Stomach (tissue), 8 donors: ENCODE measurements at regions not wholly inside any gene's neighbourhood (a gene's known extent, or its start where the extent isn't known, plus 50 kb on each side); places are given as distances from the start of the nearest gene placed in this dataset.

Experiments
- DNase-seq, 2 donors: peaks; one replicate each; pipeline versions ENCODE4 v3.0.0 to v3.0.0-alpha.2; 2013 to 2019
- H3K27ac ChIP-seq, 5 donors: fragments of 200-600 bp in 4 of 5; sonication (generic) in 4 of 5; one replicate each; pipeline ENCODE4 v1.5.1; 2013 to 2019; ENCODE audit warnings: mild to moderate bottlenecking in 1 of 5, moderate library complexity in 1 of 5
- H3K27me3 ChIP-seq, 3 donors: fragments of 200-600 bp; sonication (generic); one replicate each; pipeline ENCODE4 v1.5.1; 2017 to 2019; ENCODE audit warnings: mixed run types in 1 of 3
- H3K36me3 ChIP-seq, 4 donors: fragments of 200-600 bp; sonication (generic); 1 replicate in 3 of 4; 2 replicates in 1 of 4; pipeline ENCODE4 v1.5.1; 2016 to 2019
- H3K4me1 ChIP-seq, 4 donors: fragments of 200-600 bp; sonication (generic); one replicate each; pipeline ENCODE4 v1.5.1; 2016 to 2019
- H3K4me3 ChIP-seq, 4 donors: fragments of 200-600 bp; sonication (generic) in 3 of 4; one replicate each; pipeline ENCODE4 v1.5.1; 2016 to 2019; ENCODE audit warnings: mild to moderate bottlenecking in 1 of 4
- H3K9me3 ChIP-seq, 4 donors: fragments of 200-600 bp; sonication (generic); one replicate each; pipeline ENCODE4 v1.5.1; 2016 to 2019
- EP300 ChIP-seq: sonication (generic); formaldehyde crosslinking; IDR thresholded peaks from one replicate; pipeline ENCODE4 v1.6.1; 2017; ENCODE audit warnings: antibody characterized with exemption
- POLR2A ChIP-seq, 4 donors: fragments of 450-650 bp; IDR thresholded peaks; one replicate each; pipeline ENCODE4 v1.6.1; 2016; ENCODE audit warnings: antibody characterized with exemption in 4 of 4, control low read depth in 2 of 4, mild to moderate bottlenecking in 1 of 4, moderate library complexity in 1 of 4
- POLR2AphosphoS5 ChIP-seq, 3 donors: sonication (generic); formaldehyde crosslinking; IDR thresholded peaks; one replicate each; pipeline ENCODE4 v1.6.1; 2016; ENCODE audit warnings: antibody characterized with exemption in 3 of 3
- WGBS, 5 donors: extraction: QIAGEN DNeasy Blood & Tissue Kit in 3 of 5; methylation state at CpG; one replicate each; pipeline versions ENCODE4 v1.1.5 to v1.1.7; 2013 to 2018; 5-methylcytosine and 5-hydroxymethylcytosine counted together
- intact Hi-C: fragments of 100-400 bp; cut with DNase I; formaldehyde crosslinking; loops from one replicate; pipeline ENCODE4 v1.15.1; 2023; ENCODE audit warnings: low total_unique reads
- TF ChIP-seq, protein P1 (sequence below), 7 experiments: fragments of 450-650 bp in 4 of 7; fragments of 200-600 bp in 3 of 7; sonication (generic) in 3 of 7; IDR thresholded peaks; one replicate each; pipeline ENCODE4 v1.5.1; 2016 to 2019; ENCODE audit warnings: antibody characterized with exemption in 7 of 7, control low read depth in 2 of 7, mild to moderate bottlenecking in 1 of 7
- donor health status: healthy with polysubstance abuse.
- donor health status: Bipolar disorder and iron deficiency.
- donor health status: healthy.

DNA sequence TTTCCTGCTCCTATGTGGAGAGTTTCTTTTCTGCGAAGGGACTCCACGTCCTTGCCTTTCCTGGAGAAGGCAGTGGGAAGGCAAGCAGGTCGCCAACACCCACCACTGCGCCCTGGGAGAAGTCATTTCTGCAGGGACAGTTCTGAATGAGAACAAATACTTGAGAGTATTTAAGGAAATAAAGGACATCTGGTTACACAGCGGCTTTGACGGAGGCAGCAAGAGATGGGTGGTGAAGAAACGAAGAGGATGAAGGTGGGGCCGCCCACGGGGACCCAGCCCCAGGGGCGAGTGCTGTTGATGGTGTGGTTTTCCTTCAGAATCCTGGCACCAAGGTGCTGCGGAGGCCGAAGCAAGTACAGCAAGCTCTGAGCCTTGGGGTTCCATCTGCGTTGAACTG is 75.5 kb downstream of the PSMG1 start:
- TF ChIP-seq POLR2A (IDR thresholded peaks at IDR 0.05) (no peak), POLR2AphosphoS5 (IDR thresholded peaks at IDR 0.05) (no peak), EP300 (no peak)
- TF ChIP-seq, protein P1, sequence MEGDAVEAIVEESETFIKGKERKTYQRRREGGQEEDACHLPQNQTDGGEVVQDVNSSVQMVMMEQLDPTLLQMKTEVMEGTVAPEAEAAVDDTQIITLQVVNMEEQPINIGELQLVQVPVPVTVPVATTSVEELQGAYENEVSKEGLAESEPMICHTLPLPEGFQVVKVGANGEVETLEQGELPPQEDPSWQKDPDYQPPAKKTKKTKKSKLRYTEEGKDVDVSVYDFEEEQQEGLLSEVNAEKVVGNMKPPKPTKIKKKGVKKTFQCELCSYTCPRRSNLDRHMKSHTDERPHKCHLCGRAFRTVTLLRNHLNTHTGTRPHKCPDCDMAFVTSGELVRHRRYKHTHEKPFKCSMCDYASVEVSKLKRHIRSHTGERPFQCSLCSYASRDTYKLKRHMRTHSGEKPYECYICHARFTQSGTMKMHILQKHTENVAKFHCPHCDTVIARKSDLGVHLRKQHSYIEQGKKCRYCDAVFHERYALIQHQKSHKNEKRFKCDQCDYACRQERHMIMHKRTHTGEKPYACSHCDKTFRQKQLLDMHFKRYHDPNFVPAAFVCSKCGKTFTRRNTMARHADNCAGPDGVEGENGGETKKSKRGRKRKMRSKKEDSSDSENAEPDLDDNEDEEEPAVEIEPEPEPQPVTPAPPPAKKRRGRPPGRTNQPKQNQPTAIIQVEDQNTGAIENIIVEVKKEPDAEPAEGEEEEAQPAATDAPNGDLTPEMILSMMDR (IDR thresholded peaks at IDR 0.05), result no peak
- H3K36me3 ChIP-seq, result no peaks in the 10 kb centered on the region
- no peak for DNase-seq
- intact Hi-C loops, result no loop called here
- H3K9me3 ChIP-seq, result no peaks in the 10 kb centered on the region
- peaks cover 3 to 37% (median 11%) of the 10 kb centered on the region in 4 donors for H3K4me1 ChIP-seq
- no peaks in the 10 kb centered on the region for H3K27me3 ChIP-seq
- H3K4me3 ChIP-seq, result no peak overlapping the region
- no peak overlapping the region for H3K27ac ChIP-seq
- 89 to 95% (median 90%) methylated on average over 13 of the region's 13 CpGs for WGBS, 5 donors

- H3K4me1 ChIP-seq, result peaks cover 3 to 29% (median 11%) of the 10 kb centered on the region in 4 donors
- intact Hi-C loops, result no loop called here
- no peaks in the 10 kb centered on the region for H3K36me3 ChIP-seq
- TF ChIP-seq, protein P1 (IDR thresholded peaks at IDR 0.05), result no peak
- TF ChIP-seq POLR2AphosphoS5 (IDR thresholded peaks at IDR 0.05), result no peak
- no peak for TF ChIP-seq EP300
- no peak for TF ChIP-seq POLR2A (IDR thresholded peaks at IDR 0.05)
- H3K27ac ChIP-seq, result peak overlapping the region in 1 of 5 donors; percentile 83
- H3K4me3 ChIP-seq, result no peak overlapping the region
- no peaks in the 10 kb centered on the region for H3K27me3 ChIP-seq
- H3K9me3 ChIP-seq, result no peaks in the 10 kb centered on the region
- 87 to 93% (median 91%) methylated on average over 15 of the region's 15 CpGs for WGBS, 5 donors
- DNase-seq, result peak in 1 of 2 donors; percentile 7
Measured at GRCh38 chr21:39106881-39107462, 76.3 kb downstream of the PSMG1 start.

- Histone ChIP-seq H3K27ac (peak overlapping the region in 3 of 5 donors; percentile 54 to 83 (median 61)), H3K9me3 (no peaks in the 10 kb centered on the region), H3K4me3 (no peak overlapping the region), H3K36me3 (no peaks in the 10 kb centered on the region), H3K27me3 (no peaks in the 10 kb centered on the region), H3K4me1 (peaks cover 3 to 18% (median 7%) of the 10 kb centered on the region in 4 donors)
- no peak for DNase-seq
- intact Hi-C loops, result no loop called here
- 78 to 84% (median 84%) methylated on average over 4 of the region's 4 CpGs for WGBS, 5 donors
- no peak for TF ChIP-seq EP300
- TF ChIP-seq, protein P1 (IDR thresholded peaks at IDR 0.05), result no peak
- no peak for TF ChIP-seq POLR2AphosphoS5 (IDR thresholded peaks at IDR 0.05)
- TF ChIP-seq POLR2A (IDR thresholded peaks at IDR 0.05), result no peak
Measured at GRCh38 chr21:39105836-39106235, 77.4 kb downstream of the PSMG1 start.

DNA sequence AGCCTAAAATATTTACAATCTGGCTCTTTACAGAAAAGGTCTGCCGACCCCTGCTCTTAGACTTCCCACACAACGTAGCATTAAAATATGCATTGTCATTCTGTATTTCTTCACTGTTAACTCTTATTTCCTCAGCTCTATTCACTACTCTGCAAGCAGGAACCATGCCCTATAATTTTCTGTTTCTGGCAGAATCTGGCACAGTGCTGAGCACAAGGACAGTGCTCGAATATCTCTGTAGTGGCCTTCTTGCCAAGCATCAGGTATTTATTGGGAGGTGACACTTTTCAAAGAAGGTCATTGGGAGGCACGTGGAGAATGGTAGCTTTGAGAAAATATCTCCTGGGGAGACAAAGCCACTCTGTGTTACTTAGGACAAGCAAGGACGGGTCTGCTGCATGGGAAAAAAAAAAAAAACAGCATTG is 77.9 kb downstream of the PSMG1 start:
- no peaks in the 10 kb centered on the region for H3K27me3 ChIP-seq
- no peaks in the 10 kb centered on the region for H3K36me3 ChIP-seq
- no peak for DNase-seq
- H3K27ac ChIP-seq, result peak overlapping the region in 4 of 5 donors; percentile 54 to 83 (median 68)
- WGBS, 5 donors, result 46 to 57% (median 52%) methylated on average over 5 of the region's 5 CpGs
- no peak for TF ChIP-seq POLR2A (IDR thresholded peaks at IDR 0.05)
- TF ChIP-seq POLR2AphosphoS5 (IDR thresholded peaks at IDR 0.05), result no peak
- TF ChIP-seq EP300, result no peak
- TF ChIP-seq, protein P1 (IDR thresholded peaks at IDR 0.05), result no peak
- H3K4me3 ChIP-seq, result no peak overlapping the region
- H3K4me1 ChIP-seq, result peaks cover 3 to 13% (median 6%) of the 10 kb centered on the region in 4 donors
- H3K9me3 ChIP-seq, result no peaks in the 10 kb centered on the region
- intact Hi-C loops, result no loop called here
